Neutrophil (primary cell): ENCODE measurements at regions not wholly inside any gene's neighbourhood (a gene's known extent, or its start where the extent isn't known, plus 50 kb on each side); places are given as distances from the start of the nearest gene placed in this dataset.

ENCODE experiments used
- H3K27ac ChIP-seq: fragments of 200-600 bp; sonication (generic); 2 replicates; pipeline ENCODE4 v1.5.1; 2016; ENCODE audit warnings: mild to moderate bottlenecking, moderate library complexity
- H3K27me3 ChIP-seq: fragments of 200-600 bp; sonication (generic); 2 replicates; pipeline ENCODE4 v1.6.0; 2016; ENCODE audit warnings: mild to moderate bottlenecking
- H3K36me3 ChIP-seq: fragments of 200-600 bp; sonication (generic); 2 replicates; pipeline ENCODE4 v1.5.1; 2017
- H3K4me1 ChIP-seq, 2 experiments: fragments of 200-600 bp in 1 of 2; sonication (generic) in 1 of 2; 1 replicate in 1 of 2; 2 replicates in 1 of 2; pipeline versions ENCODE4 v1.5.1 to v1.6.1; 2013 to 2016; ENCODE audit warnings: low read depth in 1 of 2, low read length in 1 of 2, mild to moderate bottlenecking in 1 of 2, moderate library complexity in 1 of 2; ENCODE audit not compliant: control insufficient read depth in 1 of 2, insufficient read depth in 1 of 2
- H3K4me3 ChIP-seq, 2 experiments: fragments of 200-600 bp in 1 of 2; sonication (generic) in 1 of 2; 1 replicate in 1 of 2; 2 replicates in 1 of 2; pipeline ENCODE4 v1.5.1; 2013 to 2016; ENCODE audit warnings: low read depth in 1 of 2, low read length in 1 of 2, mild to moderate bottlenecking in 1 of 2, moderate library complexity in 1 of 2
- H3K9me3 ChIP-seq: fragments of 200-600 bp; sonication (generic); 2 replicates; pipeline ENCODE4 v1.5.1; 2016
- TF ChIP-seq, protein P1 (sequence below): fragments of 200-600 bp; sonication (generic); IDR thresholded peaks from 2 replicates; pipeline ENCODE4 v1.5.1; 2016; ENCODE audit warnings: antibody characterized with exemption

DNA sequence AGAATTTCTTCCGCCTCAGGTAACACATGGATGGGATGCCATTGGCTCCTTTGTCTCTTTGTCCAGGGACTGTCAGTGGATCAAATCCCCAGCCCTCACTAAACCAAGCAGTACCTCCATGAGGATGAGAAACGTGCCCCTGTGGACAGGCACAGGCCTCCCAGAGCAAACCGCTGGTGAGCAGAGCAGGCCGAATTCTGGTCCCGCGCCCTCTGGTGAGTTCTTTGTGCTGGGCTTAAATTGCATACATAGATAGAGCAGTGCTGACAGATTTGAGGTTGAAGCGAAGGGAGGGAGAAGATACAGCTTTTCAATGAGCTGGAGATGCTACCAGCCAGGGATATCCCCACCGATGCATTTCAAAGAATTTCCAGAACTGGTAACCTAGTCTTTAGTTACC lies 143.8 kb downstream of the HSD17B3 start:
- Histone ChIP-seq H3K36me3 (no peaks in the 10 kb centered on the region), H3K9me3 (no peaks in the 10 kb centered on the region), H3K4me1 (no peaks in the 10 kb centered on the region), H3K4me3 (no peak overlapping the region), H3K27me3 (no peaks in the 10 kb centered on the region), H3K27ac (no peak overlapping the region)
- TF ChIP-seq, protein P1, sequence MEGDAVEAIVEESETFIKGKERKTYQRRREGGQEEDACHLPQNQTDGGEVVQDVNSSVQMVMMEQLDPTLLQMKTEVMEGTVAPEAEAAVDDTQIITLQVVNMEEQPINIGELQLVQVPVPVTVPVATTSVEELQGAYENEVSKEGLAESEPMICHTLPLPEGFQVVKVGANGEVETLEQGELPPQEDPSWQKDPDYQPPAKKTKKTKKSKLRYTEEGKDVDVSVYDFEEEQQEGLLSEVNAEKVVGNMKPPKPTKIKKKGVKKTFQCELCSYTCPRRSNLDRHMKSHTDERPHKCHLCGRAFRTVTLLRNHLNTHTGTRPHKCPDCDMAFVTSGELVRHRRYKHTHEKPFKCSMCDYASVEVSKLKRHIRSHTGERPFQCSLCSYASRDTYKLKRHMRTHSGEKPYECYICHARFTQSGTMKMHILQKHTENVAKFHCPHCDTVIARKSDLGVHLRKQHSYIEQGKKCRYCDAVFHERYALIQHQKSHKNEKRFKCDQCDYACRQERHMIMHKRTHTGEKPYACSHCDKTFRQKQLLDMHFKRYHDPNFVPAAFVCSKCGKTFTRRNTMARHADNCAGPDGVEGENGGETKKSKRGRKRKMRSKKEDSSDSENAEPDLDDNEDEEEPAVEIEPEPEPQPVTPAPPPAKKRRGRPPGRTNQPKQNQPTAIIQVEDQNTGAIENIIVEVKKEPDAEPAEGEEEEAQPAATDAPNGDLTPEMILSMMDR = no peak

DNA sequence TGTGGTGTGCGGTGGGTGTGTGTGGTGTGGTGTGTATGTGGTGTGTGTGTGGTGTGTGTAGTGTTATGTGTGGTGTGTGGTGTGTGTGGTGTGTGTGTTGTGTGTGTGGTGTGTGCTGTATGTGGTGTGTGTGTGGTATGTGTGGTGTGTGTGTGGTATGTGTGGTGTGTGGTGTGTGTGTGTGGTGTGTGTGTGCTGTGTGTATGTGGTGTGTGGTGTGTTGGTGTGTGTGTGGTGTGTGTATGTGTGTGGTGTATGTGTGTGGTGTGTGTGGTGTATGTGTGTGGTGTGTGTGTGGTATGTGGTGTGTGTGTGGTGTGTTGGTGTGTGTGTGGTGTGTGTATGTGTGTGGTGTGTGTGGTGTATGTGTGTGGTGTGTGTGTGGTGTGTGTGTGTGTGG lies 144.3 kb downstream of the HSD17B3 start:
- TF ChIP-seq, protein P1 = no peak
- Histone ChIP-seq H3K4me3 (no peak overlapping the region), H3K27me3 (no peaks in the 10 kb centered on the region), H3K9me3 (no peaks in the 10 kb centered on the region), H3K4me1 (no peaks in the 10 kb centered on the region), H3K27ac (no peak overlapping the region), H3K36me3 (no peaks in the 10 kb centered on the region)

DNA sequence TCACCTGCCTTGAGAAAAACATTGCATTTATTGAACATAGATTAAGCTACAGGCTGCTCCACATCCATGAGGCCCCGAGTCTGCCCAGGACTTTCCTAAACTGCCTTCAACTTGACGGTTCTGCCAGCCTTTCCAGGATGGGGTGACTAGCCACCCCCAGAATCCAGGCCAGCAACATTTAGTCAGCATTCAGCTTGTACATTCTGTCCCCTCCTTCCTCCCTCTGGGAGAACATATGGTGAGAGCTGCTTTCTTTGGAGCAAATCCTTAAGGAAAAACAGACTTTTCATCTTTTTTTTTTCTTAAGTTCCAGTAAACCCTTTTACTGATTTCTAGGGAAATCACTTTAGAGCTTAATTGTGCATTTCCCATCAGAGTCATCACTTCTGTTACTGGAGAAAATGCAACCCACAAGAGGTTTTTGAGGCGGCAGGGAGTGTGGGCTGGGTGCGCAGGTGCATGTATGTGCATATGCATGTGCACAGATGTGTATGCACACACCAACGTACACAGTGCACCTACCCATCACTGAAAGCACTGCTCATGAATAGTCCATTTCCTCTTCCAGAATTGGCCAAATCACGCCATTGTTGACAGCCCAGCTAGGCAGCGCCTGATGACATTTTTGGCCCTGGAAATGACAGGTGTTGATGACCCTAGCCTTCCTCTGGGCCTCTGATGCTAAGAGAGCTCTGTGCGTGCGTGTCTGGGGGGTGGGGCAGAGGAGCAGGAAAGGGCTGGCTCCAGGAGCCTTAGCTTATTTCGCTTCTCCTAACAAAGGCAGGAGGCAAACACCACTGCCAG lies 145.6 kb downstream of the HSD17B3 start:
- TF ChIP-seq, protein P1 = no peak
- no peaks in the 10 kb centered on the region for H3K36me3 ChIP-seq
- no peak overlapping the region for H3K4me3 ChIP-seq
- H3K9me3 ChIP-seq = no peaks in the 10 kb centered on the region
- H3K27me3 ChIP-seq = no peaks in the 10 kb centered on the region
- H3K4me1 ChIP-seq = no peaks in the 10 kb centered on the region
- no peak overlapping the region for H3K27ac ChIP-seq

DNA sequence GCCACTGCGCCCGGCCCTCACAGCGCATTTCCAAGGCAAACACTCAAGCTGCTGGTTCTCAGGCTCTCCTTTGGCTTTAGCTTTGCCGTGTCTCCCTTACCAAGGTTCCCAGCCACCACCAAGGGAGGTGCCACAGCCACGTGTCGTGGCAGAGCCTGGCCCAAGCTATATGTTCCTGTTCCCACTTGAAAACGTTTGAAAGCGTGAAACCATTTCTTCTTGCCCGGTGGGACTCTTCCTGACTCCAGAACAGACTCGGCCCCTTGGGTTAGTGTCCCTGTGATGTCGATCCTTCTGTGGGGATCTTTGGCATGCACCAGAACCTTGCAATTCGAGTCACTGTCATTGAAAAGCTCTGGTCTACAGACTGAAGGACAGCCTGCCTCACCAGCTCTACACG lies 147.9 kb downstream of the HSD17B3 start:
- TF ChIP-seq, protein P1 = no peak
- no peaks in the 10 kb centered on the region for H3K9me3 ChIP-seq
- no peak overlapping the region for H3K27ac ChIP-seq

GRCh38 chr9:96152550-96152949 lies 149.4 kb downstream of the HSD17B3 start:
- no peaks in the 10 kb centered on the region for H3K36me3 ChIP-seq
- H3K27me3 ChIP-seq = peaks cover 15% of the 10 kb centered on the region
- H3K4me3 ChIP-seq = no peak overlapping the region
- no peaks in the 10 kb centered on the region for H3K4me1 ChIP-seq
- no peaks in the 10 kb centered on the region for H3K9me3 ChIP-seq
- TF ChIP-seq, protein P1 = no peak
- no peak overlapping the region for H3K27ac ChIP-seq

More for the DNA sequence above, 147.9 kb downstream of the HSD17B3 start:
- no peak overlapping the region for H3K4me3 ChIP-seq
- H3K4me1 ChIP-seq = no peaks in the 10 kb centered on the region
- H3K36me3 ChIP-seq = no peaks in the 10 kb centered on the region
- H3K27me3 ChIP-seq = peaks cover 15% of the 10 kb centered on the region
